ENCODE measurements at regions not wholly inside any gene's neighbourhood (a gene's known extent, or its start where the extent isn't known, plus 50 kb on each side); places are given as distances from the start of the nearest gene placed in this dataset.

DNA sequence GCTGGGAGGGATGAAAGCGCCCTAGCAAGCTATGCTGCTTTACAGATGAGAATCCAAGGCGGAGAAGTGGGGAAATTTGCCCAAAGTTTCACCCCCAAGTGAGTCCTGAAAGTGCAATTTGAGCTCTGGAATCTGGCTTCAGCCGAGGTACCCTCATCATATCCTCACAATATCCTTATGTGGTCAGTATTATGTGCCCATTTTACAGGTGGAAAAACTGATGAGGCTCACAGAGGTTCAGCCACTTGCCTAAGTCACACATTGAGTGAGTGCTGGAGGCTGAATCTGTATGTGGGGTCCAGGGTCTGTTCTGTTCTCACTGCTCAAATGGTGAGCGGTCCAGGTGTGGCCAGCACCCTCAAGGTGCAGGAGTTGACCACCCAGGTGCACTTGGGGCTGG lies 85.3 kb downstream of the MATN1 start:
- DNase-seq (ENCODE audit: low spot score) = no peak

DNA sequence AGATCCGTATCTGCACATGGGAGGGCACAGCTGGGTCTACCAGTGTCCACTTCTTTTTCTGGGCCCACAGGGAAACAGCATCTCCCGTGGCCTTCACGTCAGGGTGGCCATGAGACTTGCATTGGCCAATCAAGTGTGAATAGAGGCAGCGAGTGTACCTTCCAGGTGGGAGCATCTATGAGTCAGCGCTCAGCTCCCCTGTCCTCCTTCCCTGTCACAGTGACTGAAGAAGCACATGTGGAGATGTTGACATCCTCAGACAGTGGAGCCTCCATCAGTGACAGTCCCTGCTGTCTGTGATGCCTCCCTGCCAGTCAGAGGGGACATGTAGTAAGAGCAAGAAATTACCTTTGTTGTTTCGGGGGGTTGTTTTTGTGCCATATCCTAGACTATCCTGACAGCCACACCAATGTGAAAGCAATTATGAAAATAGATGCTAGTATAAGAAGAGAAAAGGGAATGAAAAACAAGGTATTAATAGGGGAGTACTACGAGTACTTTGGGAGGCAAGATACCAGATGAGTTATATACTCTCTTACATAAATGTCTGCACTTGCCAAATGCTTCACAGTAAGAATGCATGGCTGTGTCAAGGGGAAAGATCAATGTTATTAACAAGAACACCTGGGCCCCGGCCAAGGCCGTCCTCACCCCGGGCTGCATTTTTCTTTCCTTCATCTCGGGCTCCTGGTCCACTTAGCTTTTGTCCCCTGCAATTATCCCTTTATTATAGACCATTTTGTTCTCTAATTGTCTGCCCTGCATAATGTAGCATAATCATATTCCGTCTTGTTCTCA lies 86.0 kb downstream of the MATN1 start:
- no peak for DNase-seq (ENCODE audit: low spot score)

DNA sequence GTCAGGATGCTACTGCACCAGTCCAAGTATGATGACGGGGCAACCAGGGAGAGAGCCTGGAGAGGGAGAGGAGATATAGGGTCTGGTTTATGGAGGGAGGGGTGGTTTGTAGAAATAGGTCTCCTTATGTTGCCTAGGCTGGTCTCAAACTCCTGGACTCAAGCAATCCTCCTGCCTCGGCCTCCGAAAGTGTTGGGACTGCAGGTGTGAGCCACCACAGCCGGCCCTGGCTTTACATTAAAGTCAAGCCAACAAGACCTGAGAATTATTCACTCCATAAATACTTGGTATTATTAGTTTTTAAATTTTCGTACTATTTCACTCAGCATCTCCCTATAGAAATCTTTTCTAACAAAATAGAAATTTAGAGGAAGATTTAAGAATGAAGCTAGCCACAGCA lies 86.8 kb downstream of the MATN1 start:
- DNase-seq (ENCODE audit: low spot score) = no peak

DNA sequence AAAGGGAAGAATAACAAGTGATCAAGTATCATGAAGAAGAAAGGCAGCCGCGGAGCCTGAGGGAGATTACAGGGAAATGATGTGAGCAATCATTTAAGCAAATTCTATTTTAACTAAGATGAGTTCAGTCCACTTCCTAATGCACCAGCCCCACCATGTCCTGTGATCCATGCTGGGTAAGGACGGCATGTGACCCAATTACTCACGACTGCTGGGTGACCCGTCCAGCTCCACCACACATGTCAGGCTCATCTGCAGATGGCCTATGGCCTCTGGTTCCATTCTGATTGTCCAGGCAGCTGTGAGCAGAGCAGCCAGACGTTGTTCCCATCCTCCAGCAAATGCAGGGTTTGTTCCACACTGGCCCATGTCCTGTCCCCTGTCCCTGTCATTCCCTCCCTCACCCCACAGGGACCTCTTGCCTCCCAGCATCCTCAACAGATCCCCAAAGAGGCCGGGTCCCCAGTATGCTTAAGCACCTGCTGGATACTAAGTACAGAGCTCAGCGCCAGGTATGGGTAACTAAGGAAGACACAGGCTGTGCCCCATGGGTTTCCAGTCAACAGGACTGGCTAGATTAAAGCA lies 87.9 kb downstream of the MATN1 start:
- no peak for DNase-seq (ENCODE audit: low spot score)

DNA sequence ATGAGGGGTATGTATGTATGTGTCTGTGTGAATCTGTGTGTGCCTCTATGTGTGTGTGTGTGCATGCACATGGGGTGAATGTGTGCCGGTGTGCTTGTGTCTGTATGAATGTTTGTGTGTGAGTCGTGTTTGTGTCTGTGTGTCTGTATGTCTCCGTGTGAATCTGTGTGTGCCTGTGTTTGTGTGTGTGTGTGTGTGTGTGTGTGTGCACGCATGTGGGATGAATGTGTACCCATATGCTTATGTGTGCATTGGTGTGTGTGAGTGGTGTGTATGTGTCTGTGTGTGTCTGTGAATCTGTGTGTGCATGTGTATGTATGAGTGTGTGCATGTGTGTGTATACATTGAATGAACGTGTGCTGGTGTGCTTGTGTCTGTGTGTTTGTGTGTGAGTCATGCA lies 88.9 kb downstream of the MATN1 start:
- no peak for DNase-seq (ENCODE audit: low spot score)

DNA sequence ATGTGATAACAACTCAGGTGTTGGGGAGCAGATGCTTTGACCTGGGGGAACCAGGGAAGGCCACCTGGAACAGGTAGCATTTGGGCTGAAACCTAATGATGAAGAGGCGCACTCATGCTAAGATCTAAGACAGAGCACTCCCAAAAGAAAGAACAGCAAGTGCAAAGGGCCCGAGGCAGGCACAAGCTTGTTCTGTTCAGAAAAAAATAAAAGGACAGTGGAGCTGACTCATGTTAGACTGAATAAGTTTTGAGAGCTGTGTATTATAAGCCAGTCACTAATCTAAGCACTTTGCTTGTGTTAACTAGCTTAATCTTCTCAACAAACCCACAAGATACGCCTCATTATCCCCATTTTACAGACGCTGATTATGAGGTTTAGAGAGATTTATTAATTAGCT lies 90.1 kb downstream of the MATN1 start:
- DNase-seq (ENCODE audit: low spot score) = no peak

DNA sequence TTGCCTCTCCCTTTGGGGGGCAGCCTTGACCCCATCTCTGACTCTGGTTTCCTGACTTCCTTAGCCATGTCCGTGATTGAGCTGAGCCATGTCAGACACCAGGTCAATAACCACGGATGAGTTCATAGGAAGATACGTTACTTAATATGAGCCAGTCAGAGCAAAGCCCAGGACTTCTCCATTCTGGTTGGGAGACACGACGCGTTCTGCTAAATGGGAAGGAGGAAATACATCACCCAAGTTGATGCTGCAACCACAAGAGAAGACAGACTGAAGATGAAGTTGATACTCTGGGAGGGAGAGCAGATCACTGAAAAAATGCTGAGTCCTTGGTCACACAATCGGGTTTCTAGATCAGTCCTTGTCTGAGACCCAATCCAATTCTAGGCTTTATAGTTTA lies 90.9 kb downstream of the MATN1 start:
- no peak for DNase-seq (ENCODE audit: low spot score)

DNA sequence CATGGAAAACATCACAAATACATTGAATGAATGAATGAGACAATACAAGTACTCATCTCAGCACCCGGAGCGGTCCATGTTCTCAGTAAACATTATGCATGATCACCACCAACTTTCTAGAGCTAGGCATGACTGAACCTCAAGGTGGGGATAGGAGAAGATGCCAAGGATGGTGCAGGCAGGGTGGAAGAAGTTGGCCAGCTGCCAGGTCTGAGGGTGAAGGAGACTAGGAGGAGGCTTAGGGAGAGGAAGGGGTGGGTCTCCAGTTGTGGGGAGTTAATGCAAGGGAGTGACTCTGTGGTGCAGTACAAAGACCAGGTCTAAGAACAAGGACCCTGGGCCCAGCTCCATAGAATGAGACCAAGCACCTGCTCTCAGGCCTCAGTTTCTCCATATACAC lies 91.7 kb downstream of the MATN1 start:
- no peak for DNase-seq (ENCODE audit: low spot score)

DNA sequence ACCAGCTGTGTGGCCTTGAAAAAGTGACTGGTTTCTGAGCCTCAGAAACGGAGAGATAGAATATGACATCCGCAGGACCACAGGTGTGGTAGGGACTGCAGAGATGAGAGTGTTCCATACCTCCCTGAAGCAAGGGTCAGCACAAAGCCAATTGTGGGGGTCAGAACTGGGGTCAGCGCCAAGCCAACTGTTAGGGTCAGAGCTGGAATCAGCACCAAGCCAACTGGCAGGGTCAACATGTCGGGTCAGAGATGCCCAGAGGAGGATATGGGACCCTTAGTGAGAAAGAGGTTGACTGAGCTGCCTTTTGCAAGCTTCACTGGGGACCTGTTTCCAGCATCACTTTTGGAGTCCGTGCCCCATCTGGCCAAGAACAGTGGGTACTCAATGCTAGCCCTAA lies 93.9 kb downstream of the MATN1 start:
- no peak for DNase-seq (ENCODE audit: low spot score)

DNA sequence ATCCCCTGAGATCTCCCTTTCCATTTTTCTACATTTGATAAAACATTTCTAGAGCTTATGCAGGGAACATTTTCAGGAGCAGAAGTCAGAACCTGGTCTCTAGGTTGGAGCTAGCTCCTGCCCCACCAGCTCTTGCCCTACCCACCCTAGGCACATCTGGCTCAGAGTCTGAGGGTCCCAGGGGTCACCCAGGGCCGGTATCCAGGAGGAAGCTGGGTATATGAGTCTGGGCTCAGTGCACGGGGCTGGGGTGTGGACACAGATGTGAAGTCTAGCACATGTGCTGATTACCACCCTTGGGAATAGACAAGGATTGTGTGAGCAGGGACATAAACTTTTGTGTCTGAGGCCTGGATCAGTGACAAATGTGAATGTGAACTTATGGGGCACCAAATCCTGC lies 95.4 kb downstream of the MATN1 start:
- no peak for DNase-seq (ENCODE audit: low spot score)

DNA sequence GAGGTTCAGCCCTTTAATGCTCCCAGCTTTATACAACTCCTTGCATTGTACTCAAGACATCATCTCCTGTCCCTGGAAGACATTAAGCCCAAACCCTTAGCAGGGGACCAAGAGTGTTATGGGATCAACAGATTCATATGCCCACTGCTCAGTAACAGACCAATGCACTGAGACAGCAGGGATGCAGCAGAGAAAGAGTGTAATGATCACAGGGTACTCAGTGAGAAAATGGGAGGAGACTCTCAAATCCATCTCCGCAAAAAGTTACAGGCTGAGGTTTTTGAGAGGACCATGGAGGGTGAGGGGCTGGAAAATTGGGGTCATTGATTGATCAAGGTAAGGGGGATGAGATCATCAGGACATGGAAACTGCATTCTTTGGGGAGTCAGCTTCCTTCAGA lies 96.2 kb downstream of the MATN1 start:
- no peak for DNase-seq (ENCODE audit: low spot score)

DNA sequence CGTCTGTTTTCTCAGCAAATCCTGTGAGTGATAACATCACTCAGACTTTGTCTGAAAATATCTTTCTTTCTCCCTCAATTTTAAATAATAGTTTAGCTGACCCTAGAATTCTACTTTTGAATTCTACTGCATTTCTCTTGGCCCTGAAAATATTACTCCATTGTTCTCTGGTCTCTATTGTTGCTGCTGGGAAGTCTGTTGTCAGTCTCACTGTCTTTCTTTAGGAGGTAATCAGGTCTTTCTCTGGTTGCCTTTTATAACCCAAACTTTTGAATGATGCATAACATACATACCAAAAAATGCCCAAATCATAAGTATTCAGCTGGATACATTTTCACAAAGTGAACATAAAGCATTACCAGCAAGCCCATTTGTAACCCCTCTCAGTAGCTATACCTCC lies 100.0 kb downstream of the MATN1 start:
- DNase-seq (ENCODE audit: low spot score) = no peak

DNA sequence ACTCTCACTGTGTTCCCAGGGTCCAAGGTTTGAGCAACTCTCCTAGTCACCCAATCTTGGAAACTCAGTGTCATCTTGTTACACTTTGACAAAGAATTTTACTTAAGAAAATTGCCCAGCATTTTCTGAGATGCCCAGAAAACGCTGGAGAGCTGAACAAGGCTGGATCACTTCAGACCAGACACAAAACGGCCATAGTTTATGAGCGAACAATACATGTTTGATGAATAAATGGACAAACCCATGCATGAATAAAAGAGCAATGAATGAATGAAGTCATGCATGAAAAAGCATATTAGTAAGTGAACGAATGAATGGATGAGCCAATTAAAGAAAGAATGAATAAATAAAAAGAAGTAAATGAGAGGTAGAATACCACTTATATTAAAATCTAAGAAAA lies 103.8 kb downstream of the MATN1 start:
- no peak for DNase-seq (ENCODE audit: low spot score)

DNA sequence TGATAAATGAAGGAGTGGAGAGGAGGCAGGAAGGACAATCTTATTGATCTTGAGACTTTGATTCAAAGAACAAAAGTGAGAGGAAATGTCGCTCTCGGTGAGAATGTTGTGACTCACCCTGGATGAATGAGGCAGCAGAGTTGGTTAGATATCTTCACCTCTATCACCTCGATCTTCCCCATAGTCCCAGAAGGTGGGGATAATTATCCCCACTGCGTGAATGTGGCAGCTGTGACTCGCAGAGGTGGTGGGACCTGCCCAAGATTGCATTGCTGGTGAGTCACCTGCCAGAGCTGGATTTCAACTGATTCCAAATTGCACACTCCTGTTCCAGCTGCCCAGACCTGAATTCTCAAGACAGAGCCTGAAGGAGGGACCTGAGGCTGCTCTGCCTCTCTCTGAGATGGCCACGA lies 105.0 kb downstream of the MATN1 start:
- DNase-seq (ENCODE audit: low spot score) = no peak

DNA sequence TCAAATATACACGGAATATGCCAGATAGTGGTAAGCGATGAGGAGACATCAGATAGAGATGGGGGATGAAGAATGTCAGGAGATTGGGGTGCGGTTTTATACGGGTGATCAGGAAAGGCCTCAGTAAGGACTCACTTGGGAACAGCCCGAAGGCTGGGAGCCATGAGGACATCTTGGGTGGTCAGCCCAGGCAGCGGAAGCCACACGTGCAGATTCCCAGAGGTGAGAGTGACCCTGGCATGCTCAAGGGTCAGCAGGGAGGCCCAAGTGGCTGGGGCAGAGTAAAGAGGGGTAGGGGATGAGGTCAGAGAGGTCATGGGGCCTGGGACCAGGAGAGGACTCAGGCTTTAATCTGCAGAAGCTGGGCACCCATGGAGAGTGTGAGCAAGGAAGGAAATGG lies 106.6 kb downstream of the MATN1 start:
- no peak for DNase-seq (ENCODE audit: low spot score)

DNA sequence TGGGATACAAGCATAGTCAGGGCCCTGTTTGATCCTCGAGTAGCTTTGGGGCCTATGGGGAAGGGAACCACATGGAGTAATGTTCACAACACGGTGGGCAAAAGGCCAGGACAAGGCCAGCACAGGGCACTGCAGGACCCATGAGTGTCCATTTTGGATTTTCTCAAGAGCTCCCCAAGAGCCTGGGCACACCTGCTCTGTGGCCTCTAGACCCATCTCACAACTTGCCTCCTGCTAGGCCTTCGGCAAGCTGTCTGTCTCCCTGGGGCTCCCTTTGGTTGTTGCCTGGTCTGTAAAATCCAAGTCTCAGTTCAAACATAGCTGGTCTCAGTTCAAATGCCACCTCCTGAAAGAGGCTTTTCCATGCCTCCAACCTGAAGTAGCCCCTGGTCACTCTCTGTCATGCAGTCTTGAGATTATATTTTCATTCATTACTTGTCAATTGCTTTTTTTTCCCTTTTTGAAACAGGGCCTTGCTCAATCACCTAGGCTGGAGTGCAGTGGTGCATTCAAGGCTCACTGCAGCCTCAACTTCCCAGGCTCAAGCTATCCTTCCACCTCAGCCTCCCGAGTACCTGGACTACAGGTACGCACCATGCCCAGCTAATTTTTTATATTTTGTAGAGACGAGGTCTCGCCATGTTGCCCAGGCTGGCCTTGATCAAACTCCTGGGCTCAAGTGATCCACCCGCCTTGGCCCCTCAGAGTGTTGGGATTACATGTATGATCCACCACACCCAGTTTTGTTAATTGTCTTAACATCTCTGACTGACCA lies 107.4 kb downstream of the MATN1 start:
- no peak for DNase-seq (ENCODE audit: low spot score)

DNA sequence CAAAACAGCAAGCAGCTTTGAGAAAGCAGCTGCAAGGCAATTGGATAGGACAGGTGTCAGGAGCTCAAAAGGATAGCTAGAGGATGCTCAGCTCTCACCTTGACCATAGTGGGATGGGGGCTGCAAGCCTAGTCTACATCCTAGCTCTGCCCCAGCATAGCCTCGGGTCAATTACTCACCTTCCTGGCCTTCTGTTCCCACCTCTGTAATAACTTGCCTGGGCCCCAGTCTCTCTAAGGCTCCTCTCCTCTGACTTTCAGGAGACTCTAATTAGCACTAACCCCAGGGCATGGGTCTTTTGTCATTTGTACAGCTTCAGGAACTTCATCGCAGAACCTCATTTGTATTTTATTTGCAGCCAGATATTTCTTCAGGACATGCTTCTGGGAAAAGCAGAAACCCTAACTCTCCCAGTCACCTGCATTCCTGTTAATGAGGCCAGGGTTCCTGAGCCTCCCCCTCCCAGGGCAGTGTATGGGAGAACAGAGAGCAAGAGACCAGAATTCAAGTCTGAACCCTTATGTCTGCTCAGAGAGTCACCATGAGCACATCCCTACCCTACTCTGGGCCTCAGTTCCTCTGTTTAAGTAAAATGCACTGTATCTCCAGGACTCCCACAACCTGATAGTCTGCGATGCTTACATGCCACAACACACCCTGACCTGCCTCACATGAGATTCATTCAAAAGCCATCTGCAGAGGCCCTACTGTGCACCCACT lies 108.1 kb downstream of the MATN1 start:
- DNase-seq (ENCODE audit: low spot score) = no peak

DNA sequence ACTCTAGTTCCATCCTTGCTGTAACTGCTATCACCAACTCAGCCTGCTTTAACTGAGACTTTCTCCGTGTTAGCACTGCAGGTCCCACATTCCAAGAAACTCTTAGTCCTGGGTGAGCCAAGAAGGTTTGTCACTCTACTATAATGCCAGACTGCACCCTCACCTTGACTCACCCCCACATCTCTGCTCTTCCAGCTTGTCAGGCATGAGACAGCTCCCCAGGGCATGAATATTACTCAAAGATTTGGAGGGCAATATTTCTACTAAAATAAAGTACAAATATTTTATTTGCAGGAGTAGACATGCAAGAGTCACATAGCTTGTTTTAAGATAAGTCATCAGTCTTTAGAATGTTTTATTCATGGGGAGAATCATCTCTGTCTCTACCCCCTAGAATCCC lies 110.2 kb downstream of the MATN1 start:
- no peak for DNase-seq (ENCODE audit: low spot score)

DNA sequence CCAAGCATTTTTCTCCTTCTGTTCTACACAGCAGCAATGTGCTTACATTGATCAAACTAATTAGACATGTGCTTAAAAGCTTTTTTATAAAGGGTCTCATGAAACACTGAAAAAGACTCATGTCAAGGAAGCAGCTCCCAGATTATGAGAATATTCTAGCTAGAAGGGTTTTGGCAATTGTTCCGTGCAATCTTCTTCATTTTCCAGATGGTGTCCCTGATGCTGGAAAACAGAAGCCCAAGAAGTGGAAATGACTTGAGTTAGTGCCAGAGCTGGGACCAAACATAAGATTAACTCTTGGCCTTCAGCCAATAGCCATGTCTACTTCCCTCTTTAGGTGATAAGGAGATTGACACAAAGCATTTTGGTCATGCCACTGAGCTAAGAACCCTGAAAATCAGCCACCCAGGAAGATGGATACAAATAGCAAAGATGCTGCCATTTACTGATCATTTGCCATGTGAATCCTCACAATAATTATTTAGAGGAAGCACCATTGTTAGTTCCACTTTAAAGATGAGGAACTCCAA lies 110.8 kb downstream of the MATN1 start:
- no peak for DNase-seq (ENCODE audit: low spot score)

DNA sequence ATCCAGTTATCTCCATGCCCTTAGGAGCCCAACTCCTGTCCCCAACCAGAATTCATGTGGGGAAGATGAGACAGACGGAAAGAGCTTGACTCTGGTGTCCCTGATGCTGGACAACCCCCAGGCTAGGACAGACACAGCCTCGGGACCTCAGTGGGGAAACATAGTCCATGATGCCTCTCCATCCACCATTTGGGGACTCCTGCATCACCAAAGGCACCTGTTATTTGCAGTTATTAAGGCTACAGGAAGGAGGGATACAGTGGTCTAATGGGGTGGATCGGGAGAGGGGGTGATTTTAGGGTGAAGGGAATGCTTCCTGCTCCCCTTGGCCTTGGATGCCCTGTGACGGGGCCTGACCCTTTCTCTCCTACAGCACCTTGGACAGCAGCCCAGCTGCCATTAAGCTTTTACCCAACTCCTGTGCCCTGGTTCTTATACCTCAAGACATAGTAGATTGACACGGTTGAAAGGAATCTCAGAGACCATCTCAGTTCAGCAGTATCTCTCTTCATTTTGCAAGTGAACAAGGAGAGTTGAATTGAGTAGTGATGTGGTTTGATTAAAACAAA lies 111.6 kb downstream of the MATN1 start:
- DNase-seq (ENCODE audit: low spot score) = no peak

DNA sequence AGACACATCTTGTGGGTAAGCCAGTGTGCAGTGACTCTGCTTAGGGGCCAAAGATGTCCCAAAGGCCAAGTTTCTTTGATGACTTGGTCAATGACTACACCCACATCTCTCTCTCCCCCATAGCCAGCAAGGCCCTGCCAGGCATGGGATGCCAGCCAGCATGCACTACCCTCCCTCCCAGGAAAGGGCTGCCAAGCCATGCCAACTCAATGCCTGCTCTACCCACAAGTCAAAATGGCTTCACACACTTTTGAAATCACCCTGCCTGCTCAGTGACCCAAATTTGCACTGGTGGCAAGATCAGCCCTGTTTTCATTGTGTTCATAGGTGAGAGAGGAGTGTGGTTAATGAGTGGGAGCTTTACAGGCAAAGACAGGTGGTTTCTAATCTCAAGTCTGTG lies 112.5 kb downstream of the MATN1 start:
- no peak for DNase-seq (ENCODE audit: low spot score)

DNA sequence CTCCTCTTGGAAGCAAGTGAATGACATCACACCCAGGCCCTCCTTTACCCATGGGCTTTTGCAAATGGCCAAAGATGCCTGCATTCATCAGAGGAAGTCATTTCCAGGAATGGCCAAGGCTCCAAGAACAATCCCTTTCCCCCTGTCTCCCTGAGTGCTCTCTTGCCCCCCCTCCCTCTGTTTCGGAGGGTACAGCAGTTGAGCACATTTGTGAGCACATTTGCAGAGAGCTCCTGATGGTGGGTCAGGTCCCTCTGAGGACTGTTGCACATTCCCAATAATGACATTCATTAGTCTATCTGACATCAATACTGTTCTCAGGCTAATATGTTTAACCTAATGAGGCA lies 113.4 kb downstream of the MATN1 start:
- no peak for DNase-seq (ENCODE audit: low spot score)

Measured in Ammon's horn (tissue), 1 donor.